Medulla oblongata (tissue), 1 donor: ENCODE measurements at regions not wholly inside any gene's neighbourhood (a gene's known extent, or its start where the extent isn't known, plus 50 kb on each side); places are given as distances from the start of the nearest gene placed in this dataset.

Experiments
- DNase-seq: peaks from one replicate; pipeline ENCODE4 v3.0.0-alpha.2; 2015; ENCODE audit errors: extremely low spot score

DNA sequence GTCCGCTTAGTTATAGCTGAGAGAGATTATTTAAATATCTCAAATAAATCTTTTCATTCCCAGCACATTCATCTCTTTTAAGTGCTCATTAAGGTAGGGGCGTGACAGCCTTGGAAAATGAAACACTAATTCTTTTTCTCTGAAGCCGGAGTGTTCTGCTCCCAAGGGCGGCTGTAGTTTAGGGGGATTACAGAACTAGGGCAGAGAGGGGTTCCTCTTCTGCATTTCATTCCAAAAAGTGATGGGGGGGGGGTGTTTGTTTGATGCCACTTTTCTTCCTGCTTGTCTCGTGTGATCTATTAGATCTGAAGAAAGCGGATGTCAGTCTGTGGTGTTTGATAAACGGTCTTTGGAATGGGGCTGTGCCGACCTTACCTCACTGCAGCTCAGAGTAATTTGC lies 506.5 kb upstream of the MGMT start:
- no peak for DNase-seq

DNA sequence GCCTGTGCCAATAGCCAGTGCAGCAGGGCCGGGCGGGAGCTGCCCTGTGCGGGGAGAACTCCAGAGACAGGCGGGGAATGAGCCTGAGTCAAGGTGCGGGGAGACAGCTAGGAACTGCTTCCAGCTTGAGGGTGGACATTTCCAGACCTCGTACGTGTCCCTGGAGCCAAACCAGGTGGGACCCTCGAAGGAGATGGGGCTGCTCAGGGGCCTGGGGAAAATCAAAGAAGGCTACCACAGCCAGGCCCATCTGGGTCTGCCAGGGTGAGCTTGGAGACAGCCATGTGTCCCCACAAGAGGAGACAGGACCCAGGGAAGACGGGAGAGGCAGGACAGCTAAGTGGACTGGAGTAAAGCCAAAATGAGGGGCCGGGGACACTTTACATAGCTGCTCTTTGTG lies 504.9 kb upstream of the MGMT start:
- no peak for DNase-seq

DNA sequence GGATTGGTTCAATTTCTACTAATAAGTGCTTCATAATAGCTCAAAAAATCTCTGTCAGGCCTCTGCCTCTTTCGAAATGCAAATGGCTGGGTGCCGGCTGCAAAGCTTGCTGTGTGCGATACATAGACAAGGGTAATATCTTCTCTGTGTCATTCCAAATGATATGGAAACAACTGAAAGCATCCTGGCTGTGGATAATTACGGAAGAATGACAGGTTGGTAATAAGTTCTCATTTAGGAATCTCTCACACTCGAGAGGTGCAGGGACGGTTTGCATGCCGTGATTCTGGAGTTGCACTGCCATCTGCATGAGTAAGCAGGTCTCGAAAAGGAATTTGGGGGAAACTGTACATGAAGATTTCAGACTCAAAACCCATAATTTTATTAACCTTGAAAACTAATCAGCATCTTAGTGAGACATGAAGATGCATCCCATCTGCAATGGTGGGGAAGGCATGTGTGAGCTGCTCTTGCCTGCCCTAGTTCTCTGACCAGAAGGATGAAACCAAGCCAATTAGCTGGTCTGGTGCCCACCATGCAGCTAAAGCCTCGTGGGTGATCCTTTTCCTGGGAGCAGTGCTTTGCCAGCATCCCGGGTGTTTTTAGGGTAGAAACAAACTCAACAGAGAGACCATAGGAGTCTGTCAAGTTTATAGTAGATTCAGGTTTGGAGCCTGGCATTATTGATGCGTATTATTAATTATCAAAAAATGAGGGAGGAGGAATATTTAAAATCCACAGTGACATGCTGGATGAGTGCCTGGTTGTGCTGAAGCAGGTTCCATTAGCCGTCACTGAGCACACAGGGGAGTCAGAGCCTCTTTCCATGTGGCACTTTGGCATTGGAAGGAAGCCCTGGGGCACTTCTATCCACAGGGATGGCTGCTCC lies 503.6 kb upstream of the MGMT start:
- DNase-seq: no peak

DNA sequence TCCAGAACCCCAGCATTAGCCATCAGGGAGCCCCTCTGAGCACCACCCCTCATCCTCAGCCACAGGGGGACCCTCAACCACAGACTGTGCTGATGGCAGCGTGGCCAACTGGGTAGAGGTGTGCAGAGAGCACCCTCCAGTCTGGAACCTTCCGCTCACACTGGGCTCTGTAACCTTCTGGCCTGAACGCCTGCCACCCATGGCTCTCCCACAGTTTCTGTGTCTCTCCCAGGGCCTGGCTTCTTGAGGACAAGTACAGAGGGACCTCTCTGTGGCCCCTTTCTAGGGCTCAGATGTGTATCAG lies 503.0 kb upstream of the MGMT start:
- no peak for DNase-seq

DNA sequence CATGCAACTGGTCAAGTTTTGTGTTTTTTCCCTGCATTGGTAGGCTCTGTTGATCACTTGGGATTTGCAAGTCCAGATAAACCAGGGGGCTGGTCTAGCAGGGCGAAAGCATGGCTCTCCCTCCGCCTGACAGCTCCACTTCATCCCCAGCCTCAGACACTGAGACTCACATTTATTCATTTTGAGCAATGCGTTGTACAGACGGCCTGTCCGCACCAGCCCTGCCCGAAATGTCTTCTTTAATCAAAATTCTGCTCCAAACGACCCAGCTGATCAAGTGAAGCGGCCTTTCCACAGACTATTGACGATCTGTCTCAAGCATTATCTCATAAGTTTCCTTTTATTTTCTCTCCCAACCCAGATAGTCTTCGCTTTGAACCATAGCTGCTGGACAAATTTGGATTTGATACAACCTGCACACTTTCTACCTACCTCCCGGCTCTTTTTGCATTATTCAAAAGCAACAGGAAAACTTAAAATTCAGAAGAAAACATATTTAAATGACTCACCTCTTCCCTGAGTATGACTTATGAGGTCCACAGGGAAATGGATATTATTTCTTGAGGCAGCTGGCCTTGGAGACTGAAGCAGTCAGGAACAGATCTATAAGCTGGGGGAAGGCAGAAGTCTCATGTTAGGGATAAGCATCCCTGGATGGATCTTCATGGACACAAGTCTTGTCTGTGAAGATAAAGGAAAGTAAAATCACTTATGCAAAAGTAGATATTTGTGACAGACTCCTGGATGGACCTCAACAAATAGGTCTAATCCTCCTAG lies 498.9 kb upstream of the MGMT start:
- DNase-seq: no peak

- no peak for DNase-seq
These were observed 497.5 kb upstream of the MGMT start for GRCh38 chr10:128969551-128969950.

DNA sequence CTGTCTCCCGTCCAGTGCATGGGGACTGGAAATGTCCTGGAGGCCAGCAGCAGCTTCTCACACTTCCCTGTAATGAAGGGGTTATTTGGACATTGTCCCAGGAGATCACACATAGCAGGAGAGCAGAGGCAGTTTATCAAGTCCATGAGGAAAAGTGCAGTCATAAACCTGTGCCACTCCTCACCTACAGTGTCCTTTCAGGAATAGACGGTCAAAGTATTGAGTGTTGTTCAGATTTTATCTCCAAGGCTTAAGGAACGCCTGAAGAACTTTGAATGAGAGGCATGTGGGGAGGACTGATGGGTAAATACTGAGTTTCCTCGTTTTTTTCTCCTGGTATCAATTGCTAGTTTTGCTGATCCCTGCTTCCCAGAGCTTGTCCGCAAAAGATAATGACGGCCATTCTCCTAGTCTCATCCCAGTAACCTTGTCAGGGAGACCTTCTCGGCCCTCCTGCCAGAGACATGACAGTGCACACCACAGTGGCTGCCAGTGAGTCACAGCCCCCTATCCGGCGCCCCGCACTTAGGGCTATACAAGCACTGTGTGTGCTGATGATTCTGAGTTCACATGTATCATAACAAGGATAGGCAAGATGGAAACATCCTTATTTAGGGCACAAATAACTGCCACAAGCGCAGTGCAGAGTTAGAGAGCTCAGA lies 495.5 kb upstream of the MGMT start:
- DNase-seq: no peak

- DNase-seq: no peak
These were observed 495.0 kb upstream of the MGMT start for GRCh38 chr10:128972036-128972405.

- no peak for DNase-seq
These were observed 493.8 kb upstream of the MGMT start for GRCh38 chr10:128973221-128973620.

DNA sequence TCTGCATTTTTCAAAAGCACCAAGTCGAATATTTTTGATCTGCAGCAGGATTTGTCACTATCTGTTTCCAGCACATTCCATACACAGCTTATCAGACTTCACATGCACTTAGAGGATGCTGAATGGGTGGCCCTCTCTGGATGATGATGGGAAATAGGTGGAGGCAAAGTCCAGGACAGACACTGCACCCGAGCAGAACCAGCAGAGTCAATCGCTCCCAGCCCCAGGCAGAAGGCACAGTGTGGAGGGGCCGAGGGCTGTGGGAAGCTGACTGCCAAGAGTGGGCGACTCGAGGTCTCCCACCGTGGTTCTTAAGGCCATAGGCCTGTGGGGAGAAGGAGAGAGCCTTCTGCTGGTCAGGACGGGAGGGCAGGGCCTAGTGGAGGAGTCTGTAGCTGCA lies 490.2 kb upstream of the MGMT start:
- DNase-seq: no peak

GRCh38 chr10:128978211-128978610 lies 488.8 kb upstream of the MGMT start:
- no peak for DNase-seq

GRCh38 chr10:128979405-128979804 lies 487.6 kb upstream of the MGMT start:
- no peak for DNase-seq

GRCh38 chr10:128981251-128981650 lies 485.8 kb upstream of the MGMT start:
- DNase-seq: no peak

GRCh38 chr10:128981881-128982615 lies 485.0 kb upstream of the MGMT start:
- DNase-seq: no peak

DNA sequence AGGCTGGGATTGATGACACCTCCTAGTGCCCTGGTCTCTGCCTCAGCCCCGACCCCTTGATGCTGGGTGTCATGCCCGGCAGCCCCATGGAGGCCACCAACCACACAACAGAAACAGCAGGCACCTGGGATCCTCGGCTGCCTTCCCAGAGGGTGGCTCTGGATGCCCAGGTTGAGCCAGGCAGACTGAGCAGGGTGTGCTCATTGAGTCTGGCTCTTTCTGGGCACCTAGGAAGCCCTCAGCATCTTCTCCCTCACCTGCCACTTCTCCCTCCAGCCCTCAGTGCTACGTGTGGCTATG lies 484.5 kb upstream of the MGMT start:
- no peak for DNase-seq

DNA sequence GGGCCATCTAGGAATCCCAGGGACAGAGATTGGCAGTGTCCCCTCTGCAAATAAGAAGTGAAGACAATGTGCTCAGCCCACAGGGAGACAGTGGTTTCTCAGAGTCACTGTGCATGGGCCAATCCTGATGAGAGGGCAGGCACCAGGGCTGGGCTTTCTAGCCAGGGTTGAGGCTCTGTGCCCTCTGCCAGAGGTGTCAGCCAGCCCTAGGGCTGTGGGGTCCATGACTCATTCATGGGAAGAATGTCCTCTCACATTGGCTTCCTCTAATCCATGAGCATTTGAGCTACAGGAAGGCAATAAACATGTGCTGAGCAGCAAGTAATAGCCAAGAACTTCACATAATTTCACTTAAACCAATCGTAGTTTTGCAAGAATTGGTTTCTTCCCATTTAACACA lies 482.0 kb upstream of the MGMT start:
- DNase-seq: no peak

GRCh38 chr10:128990986-128991385 lies 476.1 kb upstream of the MGMT start:
- no peak for DNase-seq

DNA sequence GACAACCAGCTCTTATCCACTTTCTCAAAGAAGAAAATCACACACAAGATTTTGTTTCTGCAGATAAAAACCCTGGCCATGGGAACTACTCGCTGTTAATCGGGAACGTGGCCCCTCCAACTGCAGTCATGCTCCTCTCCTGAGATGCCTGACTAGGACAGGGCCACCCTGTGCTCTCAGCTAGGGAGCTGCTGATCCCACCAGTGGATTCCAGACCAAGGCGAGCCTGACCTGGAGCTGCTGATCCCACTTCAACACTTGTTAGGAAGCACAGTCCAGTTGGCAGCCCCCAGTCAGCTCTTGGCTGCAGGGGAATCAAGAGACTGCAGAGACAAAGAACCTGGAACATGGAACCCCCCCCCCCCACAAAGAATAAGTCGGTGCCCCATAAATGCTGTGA lies 474.3 kb upstream of the MGMT start:
- no peak for DNase-seq

- DNase-seq: no peak
These were observed 473.6 kb upstream of the MGMT start for GRCh38 chr10:128993443-128993842.

DNA sequence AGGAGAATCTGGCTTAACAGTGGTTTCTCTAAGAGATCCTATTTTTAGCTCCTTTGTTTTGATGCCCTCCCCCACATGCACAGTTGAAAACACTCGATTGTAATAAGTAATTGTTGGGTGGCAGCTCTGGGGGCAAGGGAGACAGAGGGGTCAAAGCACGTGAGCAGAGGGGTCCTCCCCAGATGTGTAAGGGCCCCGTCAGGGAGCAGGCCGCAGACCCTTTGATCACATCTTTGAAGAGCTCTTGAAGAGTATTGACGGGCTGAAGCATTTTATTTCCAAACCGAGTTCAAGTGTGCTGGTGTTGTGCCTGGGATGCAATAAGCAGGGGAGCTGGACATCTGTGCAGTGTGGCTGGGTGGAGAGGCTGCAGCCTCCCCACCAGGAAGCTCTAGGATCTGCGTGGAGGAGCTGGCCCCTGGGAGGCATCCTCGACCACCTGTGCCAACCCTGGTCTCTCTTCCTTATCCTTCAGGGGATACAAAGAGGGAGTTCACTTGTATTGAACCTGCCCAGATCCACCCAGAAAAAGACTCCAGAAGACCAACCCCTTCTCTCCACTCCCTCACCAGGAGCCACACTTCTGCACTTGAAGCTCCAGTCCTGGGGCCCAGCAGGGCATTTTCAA lies 473.0 kb upstream of the MGMT start:
- no peak for DNase-seq

DNA sequence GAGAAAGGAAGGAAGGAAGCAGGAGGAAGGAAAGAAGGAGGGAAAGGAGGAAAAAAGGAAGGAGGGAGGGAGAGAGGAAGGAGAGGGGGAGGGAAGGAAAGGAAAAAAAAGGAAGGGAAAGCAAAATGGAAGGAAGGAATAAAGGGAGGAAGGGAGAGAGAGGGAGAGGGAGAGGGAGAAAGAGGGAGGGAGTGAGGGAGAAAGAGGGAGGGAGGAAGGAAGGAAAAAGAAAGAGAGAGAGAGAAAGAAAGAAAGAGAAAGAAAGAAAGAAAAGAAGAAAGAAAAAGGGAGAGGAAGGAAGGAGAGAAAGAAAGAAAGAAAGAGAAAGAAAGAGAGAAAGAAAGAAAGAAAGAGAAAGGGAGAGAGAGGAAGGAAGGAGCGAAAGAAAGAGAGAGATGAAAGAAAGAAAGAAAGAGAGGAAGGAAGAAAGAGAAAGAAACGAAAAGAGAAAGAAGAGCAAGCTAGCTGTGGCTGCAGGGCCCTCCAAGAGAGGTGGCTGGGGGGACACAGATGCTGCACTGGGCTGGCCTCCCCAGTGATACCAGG lies 472.4 kb upstream of the MGMT start:
- no peak for DNase-seq

DNA sequence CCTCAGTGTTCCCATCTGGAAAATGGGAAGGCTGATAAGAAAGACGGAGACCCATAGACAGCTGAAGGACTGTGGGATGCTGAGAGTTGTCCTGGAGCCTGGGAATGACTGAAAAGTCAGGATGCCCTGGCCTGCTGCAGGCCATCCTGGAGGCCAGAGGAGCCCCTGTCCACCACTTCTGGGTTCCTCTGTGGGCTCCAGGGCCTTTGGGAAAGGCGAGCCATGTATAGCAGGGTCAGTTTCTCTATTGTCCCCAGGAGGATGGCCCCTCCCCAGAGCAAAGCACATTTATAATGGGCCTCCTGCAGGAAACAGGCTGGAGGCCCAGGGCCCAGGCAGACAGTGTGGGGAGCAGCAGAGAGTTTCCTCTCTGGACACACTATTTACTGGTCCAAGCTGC lies 471.4 kb upstream of the MGMT start:
- no peak for DNase-seq
